GM19372 (cell line): ENCODE measurements at regions not wholly inside any gene's neighbourhood (a gene's known extent, or its start where the extent isn't known, plus 50 kb on each side); places are given as distances from the start of the nearest gene placed in this dataset.
"Not testable (repeated sequence)": the region's sequence is repeated elsewhere in the genome, so short reads cannot be mapped to it uniquely, and the experiment has no call there.

Source experiments
- ATAC-seq: cut with Tn5 transposase; IDR thresholded peaks from one replicate; pipeline ENCODE4 v1.9.1; 2021; ENCODE audit warnings: mild to moderate bottlenecking, low read depth, moderate library complexity; ENCODE audit not compliant: unreplicated experiment

DNA sequence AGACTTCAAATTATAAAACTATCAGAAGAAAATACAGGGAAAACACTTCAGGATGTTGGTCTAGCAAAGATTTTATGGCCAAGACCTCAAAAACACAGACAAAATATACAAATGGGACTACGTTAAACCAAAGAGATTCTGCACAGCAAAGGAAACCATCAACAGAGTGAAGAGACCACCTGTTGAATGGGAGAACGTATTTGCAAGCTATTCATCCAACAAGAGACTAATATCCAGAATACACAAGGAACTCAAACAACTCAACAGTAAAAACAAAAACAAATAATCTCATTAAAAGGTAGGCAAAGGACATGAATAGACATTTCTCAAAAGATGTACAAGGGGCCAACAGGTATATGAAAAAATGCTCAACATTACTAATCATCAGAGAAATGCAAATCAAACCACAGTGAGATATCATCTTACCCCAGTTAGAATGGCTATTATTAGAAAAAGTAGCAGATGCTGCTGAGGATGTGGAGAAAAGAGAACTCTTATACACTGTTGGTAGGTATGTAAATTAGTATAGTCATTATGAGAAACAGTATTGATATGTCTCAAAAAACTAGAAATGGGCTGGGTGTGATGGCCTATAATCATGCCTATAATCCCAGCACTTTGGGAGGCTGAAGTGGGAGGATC, 112.6 kb downstream of the LRIG2 start:
- ATAC-seq = peak; percentile 90

DNA sequence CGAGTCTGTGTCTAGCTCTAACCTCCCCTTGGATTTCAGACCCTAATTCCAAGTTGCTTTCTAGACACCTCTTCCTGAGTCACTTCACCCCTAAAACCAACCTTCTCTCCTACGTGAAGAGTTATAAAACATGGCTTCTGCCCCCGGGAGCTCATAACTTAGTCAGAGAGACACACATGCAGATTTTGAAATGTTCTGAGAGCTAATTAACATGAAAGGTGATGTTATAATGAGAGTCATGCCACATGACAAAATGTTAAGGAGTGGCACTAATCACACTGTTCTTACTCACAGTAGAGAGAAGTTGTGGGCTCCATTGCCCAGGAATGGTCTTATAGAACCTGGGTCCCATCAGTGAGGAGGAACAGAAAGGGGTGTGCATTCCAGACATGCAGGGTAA, 117.1 kb downstream of the LRIG2 start:
- no peak for ATAC-seq

DNA sequence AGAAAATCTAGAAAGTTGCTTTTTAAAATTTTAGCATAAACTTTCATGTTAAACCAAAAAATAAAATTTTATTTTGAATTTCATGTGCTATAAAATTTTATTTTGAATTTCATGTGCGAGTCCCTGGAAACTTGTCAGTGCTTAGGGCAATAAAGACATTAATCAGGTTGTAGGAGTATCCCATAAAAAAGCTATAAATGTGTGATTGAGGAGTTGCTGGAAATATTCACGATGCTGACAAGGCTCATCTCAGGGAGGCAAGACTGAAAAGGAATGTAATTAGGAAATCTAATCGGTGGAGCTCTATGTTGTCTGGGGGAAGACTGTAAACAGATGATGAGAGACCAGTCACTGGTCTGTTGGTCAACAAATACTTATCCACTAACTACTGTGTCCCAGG, 117.9 kb downstream of the LRIG2 start:
- no peak for ATAC-seq

DNA sequence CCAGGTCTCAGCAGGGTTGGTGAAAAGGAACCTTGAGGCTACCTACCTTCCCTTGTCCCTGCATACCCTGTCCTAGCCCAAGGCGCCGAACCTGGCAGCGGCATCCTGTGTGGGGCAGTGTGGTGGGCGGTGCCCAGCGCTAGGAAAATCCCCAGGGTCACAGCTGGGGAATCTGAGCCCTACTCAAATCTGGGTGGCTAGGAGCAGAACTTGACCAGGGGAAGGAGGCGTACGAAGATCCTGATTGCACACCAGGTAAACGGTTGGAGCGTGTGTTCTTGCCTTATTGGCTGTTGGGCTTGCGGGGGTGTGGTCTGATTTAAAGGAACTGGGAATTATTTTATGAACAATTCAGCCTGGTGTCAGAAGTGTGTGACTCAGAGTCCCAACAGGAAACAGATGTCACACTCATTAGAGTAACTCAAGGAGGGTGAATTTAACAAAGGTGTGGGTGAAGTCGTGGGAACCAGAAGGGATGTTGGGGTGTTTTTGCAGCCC, 118.6 kb downstream of the LRIG2 start:
- ATAC-seq = no peak

DNA sequence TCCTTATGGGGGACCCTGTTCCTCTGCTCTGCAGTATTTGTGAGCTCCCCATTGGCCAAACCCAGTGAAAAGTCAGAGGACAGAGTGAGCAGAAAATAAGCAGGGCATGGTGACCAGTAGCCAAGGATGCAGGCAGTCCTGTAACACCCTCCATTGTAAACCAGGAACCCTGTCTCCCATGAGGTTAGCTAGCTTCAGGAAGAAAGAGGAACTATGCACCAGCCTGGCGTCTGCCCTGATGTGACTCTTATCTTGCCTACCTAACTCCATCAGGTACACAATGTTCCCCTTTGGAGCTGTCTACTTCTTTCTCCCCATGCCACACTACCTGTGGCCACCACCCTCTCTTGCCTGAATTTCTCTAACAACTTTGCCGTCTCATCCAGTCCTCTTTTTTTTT, 119.2 kb downstream of the LRIG2 start:
- ATAC-seq = no peak

DNA sequence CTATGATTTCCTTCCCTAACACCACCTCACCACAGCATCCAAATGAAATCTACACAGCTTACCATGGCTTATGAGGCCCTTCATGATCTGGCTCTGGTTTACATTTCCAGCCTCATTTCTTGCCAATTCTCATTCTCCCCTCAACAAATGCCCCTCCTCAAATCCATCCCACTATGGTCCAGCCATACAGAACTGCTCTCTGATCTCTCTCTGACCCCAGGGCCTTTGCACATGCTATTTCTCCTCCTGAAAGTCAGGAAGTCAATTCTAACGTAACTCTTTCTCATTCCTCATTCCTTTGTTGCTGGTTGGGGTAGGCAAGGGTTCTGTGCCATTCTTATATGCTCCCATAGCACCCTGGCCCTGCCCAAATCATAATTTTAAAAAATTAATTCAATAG, 120.0 kb downstream of the LRIG2 start:
- no peak for ATAC-seq

DNA sequence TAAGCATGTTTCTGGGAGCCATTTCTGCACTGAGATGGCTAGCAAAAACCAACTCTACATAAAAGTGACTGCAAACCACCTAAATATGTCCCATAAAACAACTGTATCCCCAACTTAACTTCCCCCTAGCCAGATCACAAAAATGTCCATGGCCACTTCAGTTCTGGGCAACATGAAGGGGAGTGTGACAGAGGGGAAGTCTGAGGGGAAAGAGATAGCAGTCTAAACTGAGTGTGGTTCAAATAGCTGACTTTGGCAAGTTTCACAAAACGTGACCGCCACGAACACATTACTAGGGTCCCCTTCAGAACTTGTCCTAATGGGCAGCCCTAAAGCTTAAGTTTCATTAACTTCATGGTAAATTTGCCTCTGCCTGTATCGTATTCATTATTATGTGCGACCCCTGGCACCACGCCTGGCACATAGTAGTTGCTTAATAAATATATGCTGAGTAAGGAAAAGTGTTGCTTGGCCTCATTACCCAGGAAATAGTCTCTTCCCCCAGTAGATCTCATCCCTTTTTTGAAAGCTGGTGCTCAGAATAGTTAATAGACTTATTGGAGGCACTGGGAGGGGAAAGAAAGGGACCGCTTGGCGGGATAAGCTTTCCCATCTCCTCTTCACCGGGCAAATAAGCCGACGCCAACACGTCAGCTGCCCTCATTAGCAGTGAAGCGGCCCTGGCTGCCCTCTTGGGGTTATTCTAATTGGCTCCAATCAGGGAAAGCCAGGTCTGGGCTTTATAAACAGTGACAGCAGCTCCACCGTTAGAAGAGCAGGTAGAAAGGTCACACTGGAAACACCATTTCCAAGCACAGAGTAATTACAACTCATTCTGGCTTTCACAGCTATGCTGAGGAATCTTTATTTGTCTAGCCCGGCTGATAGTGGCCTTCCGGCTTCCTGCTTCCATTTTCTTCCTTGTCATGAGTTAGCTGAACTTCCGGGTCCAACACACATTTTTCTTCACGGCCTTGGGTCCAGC, 122.1 kb downstream of the LRIG2 start:
- ATAC-seq = no peak

DNA sequence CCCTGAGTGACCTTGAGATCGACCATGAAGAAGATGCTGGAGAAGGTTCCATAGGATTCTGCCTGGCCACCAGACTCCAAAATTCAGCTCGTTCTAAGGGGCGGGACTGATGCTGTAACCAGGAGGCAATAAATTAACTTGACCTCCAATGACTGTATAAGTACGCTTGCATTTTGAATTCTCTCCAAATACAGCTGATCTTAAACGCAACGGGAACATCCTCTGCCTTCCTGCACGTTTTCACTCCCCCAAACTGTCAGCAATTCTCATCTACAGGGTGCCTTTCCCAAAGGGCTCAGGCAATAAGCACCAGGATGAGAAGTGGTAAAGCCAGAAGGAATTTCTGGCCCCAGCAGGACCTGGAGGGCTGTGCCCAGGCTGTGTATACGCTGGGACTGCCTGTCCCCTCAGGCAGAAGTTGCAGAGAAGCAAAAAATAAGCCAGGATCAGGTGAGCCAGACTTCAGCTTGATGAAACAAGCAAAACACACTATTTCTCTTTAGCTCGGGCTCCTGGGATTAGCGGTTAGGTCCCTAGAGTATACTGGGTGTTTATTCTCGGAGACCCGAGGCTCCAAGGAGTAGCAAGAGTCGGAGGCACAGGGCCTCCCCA, 124.8 kb downstream of the LRIG2 start:
- no peak for ATAC-seq

DNA sequence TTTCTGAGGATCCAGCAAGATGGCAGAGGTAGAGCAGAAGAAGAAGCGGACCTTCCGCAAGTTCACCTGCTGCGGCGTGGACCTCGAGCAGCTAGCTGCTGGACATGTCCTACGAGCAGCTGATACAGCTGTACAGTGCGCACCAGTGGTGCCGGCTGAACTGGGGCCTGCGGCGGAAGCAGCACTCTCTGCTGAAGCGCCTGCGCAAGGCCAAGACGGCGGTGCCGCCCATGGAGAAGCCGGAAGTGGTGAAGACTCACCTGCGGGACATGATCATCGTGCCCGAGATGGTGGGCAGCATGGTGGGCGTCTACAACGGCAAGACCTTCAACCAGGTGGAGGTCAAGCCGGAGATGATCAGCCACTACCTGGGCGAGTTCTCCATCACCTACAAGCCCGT, 125.8 kb downstream of the LRIG2 start:
- no peak for ATAC-seq

DNA sequence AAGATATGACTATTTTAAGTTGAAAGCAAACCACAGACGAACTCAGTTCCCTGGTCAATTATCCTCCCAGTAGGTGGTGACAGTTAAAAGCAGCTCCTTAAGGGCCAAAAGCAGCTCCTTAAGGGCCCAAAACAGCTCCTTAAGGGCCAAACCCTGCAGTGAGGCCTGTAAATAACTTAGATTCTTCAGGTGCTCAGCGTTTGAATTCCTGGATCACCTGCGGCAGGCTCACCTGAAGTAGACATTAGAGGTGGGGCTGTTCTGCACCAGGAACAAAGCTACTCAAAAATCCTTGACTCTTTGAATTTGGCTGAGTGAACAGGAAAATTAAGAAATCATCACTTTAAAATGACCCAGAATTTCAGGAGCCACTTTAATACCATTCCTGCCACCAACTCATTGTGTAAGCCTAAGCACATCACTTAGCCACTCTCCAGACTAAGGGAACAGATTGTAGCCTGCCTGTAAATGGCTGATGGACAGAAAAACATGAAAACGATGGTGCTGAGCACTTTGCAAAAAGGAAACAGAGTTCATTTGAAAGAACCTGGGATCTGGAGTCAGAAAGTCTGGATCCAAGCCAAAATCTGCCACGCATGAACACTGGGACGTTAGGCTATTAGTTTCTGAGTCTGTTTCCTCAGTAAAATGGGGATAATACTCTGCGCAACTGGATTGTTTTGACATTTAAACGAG, 126.9 kb downstream of the LRIG2 start:
- no peak for ATAC-seq

DNA sequence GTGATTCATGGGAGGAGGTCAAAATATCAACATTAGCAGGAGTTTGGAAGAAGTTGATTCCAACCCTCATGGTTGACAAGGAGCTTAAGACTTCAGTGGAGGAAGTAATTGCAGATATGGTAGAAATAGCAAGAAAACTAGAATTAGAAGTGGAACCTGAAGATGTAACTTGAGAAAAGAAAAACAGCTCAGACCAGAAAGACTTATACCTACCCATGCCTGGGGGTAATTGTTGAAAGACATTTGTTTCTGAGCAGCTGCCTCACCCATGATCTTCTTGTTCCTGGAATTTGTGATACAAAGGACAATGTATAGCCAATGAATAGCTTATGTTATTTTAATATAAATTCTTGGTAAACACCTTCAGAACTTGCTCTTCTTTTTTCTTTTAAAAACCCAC, 128.6 kb downstream of the LRIG2 start:
- ATAC-seq = no peak

DNA sequence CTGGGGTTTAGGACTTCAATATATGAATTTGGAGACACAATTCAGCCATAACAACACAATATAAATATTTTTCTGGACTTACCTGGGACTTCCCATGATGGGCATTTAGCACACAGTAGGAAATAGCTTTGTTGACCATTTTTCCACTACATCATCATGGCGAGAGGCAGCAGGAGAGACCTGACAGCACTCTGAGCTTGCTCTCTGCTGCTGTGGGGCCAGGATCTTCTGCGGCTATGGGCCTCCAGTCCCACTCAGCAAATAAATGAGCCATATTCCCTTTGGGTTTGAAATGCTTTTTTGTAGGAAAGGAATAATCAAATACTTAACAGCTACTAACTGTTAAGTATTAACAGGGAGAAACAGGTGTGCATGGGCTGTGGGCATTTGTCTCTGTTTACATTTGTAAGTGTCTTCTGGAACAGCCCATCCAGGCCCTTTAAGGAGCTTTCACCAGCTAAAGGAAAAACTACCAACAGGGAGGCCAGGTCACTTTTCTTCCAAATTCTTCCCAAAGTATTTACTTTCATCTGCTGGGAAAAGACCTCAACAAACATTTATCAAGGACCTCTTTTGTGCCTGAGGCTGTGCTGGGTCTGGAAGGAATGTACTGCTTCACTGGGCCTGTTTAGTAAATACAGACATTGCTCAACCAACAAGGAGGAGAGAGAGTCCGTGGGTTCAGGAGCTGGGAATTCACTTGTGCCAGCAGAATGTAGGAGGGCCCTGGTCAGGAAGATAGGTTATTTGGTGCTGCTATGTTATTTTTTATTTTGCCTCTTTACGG, 133.2 kb downstream of the LRIG2 start:
- ATAC-seq = no peak

DNA sequence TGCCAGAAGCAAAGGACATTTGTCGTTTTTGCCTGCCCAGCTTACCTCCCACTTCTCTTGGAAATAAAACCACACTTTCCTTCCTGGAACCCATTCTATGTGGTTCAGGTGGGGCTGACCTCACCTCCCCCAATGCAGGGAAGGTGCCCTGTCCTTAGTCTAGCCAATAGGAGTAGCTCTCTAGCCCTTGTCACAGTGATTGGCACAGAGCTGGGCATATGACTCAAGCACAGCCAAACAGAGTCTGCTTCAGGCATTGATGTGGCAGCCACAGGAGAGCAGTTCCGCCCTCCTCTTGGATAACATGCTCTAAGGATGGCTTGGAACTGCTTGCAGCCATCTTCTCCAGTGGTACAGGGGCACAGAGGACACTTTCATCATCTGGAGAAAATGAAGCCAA, 134.0 kb downstream of the LRIG2 start:
- no peak for ATAC-seq

DNA sequence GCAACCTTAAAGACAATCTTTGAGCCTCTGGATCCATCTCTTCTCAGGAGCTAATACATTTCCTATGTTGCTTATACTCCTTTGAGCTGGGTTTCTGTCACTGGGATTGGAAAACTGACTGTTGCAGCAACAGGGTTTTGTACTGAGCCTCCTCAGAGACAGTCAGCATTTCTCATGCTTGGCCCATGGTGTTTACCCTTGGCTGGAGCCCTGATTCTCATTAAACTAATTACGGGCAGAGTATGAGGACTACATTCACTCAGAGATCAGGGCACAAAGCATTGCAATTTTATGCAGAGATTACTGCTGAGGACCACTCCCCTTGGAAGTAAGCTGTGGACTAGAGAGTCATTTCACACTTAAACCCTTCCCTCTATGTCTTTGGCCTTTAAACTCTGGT, 134.5 kb downstream of the LRIG2 start:
- no peak for ATAC-seq

DNA sequence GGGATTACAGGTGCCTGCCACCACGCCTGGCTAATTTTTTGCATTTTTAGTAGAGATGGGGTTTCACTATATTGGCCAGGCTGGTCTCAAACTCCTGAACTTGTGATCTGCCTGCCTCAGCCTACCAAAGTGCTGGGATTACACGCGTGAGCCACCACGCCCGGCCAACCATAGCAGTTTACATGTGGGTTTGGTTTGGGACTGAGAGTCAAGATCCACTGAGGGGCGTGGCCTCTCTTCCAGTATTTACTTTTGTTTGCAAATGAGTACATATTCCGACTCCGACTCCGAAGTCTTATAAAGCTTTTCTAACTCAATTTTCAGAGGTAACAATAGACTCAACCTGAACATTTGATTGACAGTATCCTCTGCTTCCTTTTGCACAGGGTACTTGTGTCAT, 135.4 kb downstream of the LRIG2 start:
- not testable (repeated sequence) for ATAC-seq

DNA sequence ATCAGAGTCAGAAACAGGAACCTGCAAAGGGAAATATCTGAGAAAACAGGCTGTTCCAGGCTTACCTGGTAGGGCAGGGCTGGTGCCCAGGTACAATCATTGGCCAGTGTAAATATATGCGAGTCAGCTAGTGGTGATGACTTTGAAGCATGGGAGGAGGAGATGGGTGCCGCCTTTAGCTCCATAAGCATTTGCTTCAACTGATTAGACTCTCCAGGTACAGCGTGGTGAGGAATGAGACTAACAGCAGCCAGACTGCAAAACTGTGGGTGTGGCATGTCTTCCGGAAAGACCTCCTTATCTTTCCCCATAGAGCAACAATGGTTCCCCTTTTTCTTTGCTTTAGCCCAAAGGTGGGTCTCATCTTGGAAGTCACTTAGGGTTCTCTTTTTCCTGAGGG, 137.2 kb downstream of the LRIG2 start:
- no peak for ATAC-seq

DNA sequence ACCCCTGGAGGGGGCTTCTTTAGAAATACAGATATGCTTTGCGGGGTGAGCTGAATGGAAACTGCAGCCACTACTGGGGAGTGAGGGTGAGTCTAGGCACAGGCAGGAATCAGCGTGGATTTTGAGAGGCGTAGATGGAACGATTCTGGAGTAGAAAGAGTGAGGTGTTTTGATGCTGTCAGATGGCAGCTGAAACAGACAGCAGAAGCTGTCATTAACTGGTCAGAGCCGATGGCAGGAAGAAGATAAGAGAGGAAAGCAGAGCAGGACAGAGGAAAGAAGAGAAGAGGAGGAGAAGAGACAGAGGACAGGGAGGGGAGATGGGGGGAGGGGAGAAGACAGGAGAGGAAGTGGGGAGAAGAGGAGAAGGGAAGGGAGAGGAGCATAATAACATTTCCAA, 138.5 kb downstream of the LRIG2 start:
- no peak for ATAC-seq

DNA sequence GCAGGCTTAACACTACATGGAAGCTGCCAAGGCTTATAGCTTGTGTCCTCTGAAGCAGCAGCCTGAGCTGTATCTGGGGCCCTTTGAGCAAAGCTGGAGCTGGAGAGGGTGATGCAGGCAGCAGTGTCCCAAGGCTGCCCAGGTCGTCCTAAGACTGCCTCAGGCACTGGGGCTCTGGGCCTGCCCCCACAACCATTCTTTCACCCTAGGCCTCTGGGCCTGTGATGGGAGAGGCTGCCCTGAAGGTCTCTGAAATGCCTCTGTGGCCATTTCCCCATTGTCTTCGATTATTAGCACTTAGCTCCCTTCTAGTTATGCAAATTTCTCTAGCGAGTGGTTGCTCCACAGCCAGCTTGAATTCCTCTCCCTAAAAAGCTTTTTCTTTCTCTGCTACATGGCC, 142.0 kb downstream of the LRIG2 start:
- no peak for ATAC-seq

DNA sequence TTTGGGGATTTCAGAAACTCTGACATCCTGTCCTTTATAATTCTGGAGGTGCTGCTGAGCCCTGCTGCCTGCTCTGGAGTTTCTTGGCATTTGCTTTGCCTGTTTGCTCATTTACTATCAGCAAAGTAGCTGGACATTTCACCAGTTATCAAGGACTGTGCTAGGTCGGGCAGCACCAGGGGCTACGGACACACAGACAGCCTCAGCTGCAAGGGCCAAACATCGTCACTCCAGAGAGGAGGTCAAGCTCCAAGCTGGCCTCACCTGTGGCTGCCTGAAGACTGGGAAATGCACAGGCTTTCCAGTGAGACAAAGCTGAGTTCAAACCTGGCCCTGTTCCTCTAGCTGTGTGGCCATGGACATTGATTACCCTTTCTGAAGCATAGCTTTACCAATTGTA, 143.7 kb downstream of the LRIG2 start:
- ATAC-seq = no peak
